ENCODE measurements at regions not wholly inside any gene's neighbourhood (a gene's known extent, or its start where the extent isn't known, plus 50 kb on each side); places are given as distances from the start of the nearest gene placed in this dataset.
A peak's percentile ranks its signal among the peaks of the same experiment; 100 is the strongest.

GRCh38 chr6:147648916-147649315 lies 140.4 kb downstream of the SAMD5 start:
- Histone ChIP-seq H4K20me1 (ENCODE audit: low read length) (no peaks in the 10 kb centered on the region), H3K79me2 (ENCODE audit: low read length) (no peaks in the 10 kb centered on the region), H3K9ac (ENCODE audit: low read length) (no peak overlapping the region), H3K4me3 (ENCODE audit: low read length) (no peak overlapping the region), H2AFZ (ENCODE audit: low read length) (no peak overlapping the region), H3K4me1 (ENCODE audit: insufficient read depth, low read length) (no peaks in the 10 kb centered on the region), H3K9me2 (replicated peaks; ENCODE audit: low read length) (no peaks in the 10 kb centered on the region), H3K9me3 (ENCODE audit: low read length) (no peaks in the 10 kb centered on the region), H3K27me3 (ENCODE audit: low read length) (no peaks in the 10 kb centered on the region), H3K36me3 (ENCODE audit: low read depth, low read length) (no peaks in the 10 kb centered on the region), H3K4me2 (ENCODE audit: low read length) (no peak overlapping the region), H3K27ac (ENCODE audit: low read length) (no peak overlapping the region), H3F3A (ENCODE audit: low read length, unreplicated experiment) (no peaks in the 10 kb centered on the region)
- TF ChIP-seq, protein P1, sequence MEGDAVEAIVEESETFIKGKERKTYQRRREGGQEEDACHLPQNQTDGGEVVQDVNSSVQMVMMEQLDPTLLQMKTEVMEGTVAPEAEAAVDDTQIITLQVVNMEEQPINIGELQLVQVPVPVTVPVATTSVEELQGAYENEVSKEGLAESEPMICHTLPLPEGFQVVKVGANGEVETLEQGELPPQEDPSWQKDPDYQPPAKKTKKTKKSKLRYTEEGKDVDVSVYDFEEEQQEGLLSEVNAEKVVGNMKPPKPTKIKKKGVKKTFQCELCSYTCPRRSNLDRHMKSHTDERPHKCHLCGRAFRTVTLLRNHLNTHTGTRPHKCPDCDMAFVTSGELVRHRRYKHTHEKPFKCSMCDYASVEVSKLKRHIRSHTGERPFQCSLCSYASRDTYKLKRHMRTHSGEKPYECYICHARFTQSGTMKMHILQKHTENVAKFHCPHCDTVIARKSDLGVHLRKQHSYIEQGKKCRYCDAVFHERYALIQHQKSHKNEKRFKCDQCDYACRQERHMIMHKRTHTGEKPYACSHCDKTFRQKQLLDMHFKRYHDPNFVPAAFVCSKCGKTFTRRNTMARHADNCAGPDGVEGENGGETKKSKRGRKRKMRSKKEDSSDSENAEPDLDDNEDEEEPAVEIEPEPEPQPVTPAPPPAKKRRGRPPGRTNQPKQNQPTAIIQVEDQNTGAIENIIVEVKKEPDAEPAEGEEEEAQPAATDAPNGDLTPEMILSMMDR (conservative IDR thresholded peaks at IDR 0.05; ENCODE audit: low read depth, low read length) = no peak
- TF ChIP-seq EZH2 (IDR thresholded peaks at IDR 0.05; ENCODE audit: low read length, unreplicated experiment) = no peak
- TF ChIP-seq EZH2phosphoT487 (IDR thresholded peaks at IDR 0.05; ENCODE audit: borderline replicate concordance, low read length) = no peak
- ATAC-seq (no peak), DNase-seq (no peak)
- intact Hi-C loops (cut with micrococcal nuclease) = no loop called here
- ChIA-PET CTCF (no interaction called here), POLR2A (ENCODE audit: unreplicated experiment) (no interaction called here)
- BruUV-seq (replicated peaks) = no TSS peak

- peak; percentile 4 for DNase-seq
- ChIA-PET CTCF (no interaction called here), POLR2A (ENCODE audit: unreplicated experiment) (interaction anchor here (0.6 kb wide), 4 partner anchors 25 to 1917 kb away, joined by 3 to 7 read pairs (median 4); no protein-coding TSS in a partner anchor)
- peak; percentile 48; the same call in 1 of the 2 replicates for ATAC-seq
- H3K9me2 ChIP-seq (replicated peaks; ENCODE audit: low read length) = no peaks in the 10 kb centered on the region
- H3K4me1 ChIP-seq (ENCODE audit: insufficient read depth, low read length) = no peaks in the 10 kb centered on the region
- no peaks in the 10 kb centered on the region for H3K79me2 ChIP-seq (ENCODE audit: low read length)
- H3F3A ChIP-seq (ENCODE audit: low read length, unreplicated experiment) = no peaks in the 10 kb centered on the region
- no peaks in the 10 kb centered on the region for H3K27me3 ChIP-seq (ENCODE audit: low read length)
- intact Hi-C loops (cut with micrococcal nuclease) = no loop called here
- H3K4me2 ChIP-seq (ENCODE audit: low read length) = no peak overlapping the region
- no peak overlapping the region for H3K9ac ChIP-seq (ENCODE audit: low read length)
- H3K36me3 ChIP-seq (ENCODE audit: low read depth, low read length) = no peaks in the 10 kb centered on the region
- H2AFZ ChIP-seq (ENCODE audit: low read length) = no peak overlapping the region
- TF ChIP-seq EZH2phosphoT487 (IDR thresholded peaks at IDR 0.05; ENCODE audit: borderline replicate concordance, low read length) (no peak), EZH2 (IDR thresholded peaks at IDR 0.05; ENCODE audit: low read length, unreplicated experiment) (no peak)
- TF ChIP-seq, protein P1 (conservative IDR thresholded peaks at IDR 0.05; ENCODE audit: low read depth, low read length) = no peak; the same call in 1 of the 2 replicates
- no peaks in the 10 kb centered on the region for H4K20me1 ChIP-seq (ENCODE audit: low read length)
- H3K27ac ChIP-seq (ENCODE audit: low read length) = no peak overlapping the region
- no peak overlapping the region for H3K4me3 ChIP-seq (ENCODE audit: low read length)
- BruUV-seq (replicated peaks) = no TSS peak
- H3K9me3 ChIP-seq (ENCODE audit: low read length) = no peaks in the 10 kb centered on the region
Measured at GRCh38 chr6:147651249-147652063, 143.0 kb downstream of the SAMD5 start.

GRCh38 chr6:147653631-147654030 lies 145.1 kb downstream of the SAMD5 start:
- no peak for TF ChIP-seq EZH2phosphoT487 (IDR thresholded peaks at IDR 0.05; ENCODE audit: borderline replicate concordance, low read length)
- TF ChIP-seq, protein P1 (conservative IDR thresholded peaks at IDR 0.05; ENCODE audit: low read depth, low read length) = no peak
- H3K79me2 ChIP-seq (ENCODE audit: low read length) = no peaks in the 10 kb centered on the region
- intact Hi-C loops (cut with micrococcal nuclease) = no loop called here
- no peaks in the 10 kb centered on the region for H3K9me2 ChIP-seq (replicated peaks; ENCODE audit: low read length)
- POLR2A ChIA-PET (ENCODE audit: unreplicated experiment) = no interaction called here
- H3K4me3 ChIP-seq (ENCODE audit: low read length) = no peak overlapping the region
- H3K9ac ChIP-seq (ENCODE audit: low read length) = no peak overlapping the region
- H3K4me2 ChIP-seq (ENCODE audit: low read length) = no peak overlapping the region
- BruUV-seq (replicated peaks) = no TSS peak
- no peaks in the 10 kb centered on the region for H3K36me3 ChIP-seq (ENCODE audit: low read depth, low read length)
- no peaks in the 10 kb centered on the region for H3K9me3 ChIP-seq (ENCODE audit: low read length)
- no peak overlapping the region for H2AFZ ChIP-seq (ENCODE audit: low read length)
- no peak for ATAC-seq
- no peaks in the 10 kb centered on the region for H3K4me1 ChIP-seq (ENCODE audit: insufficient read depth, low read length)
- no peak overlapping the region for H3K27ac ChIP-seq (ENCODE audit: low read length)
- no peaks in the 10 kb centered on the region for H3F3A ChIP-seq (ENCODE audit: low read length, unreplicated experiment)
- CTCF ChIA-PET = no interaction called here
- no peaks in the 10 kb centered on the region for H4K20me1 ChIP-seq (ENCODE audit: low read length)
- DNase-seq = no peak
- H3K27me3 ChIP-seq (ENCODE audit: low read length) = no peaks in the 10 kb centered on the region

Data from PC-3 (cell line).